Neutrophil (primary cell): ENCODE measurements at regions not wholly inside any gene's neighbourhood (a gene's known extent, or its start where the extent isn't known, plus 50 kb on each side); places are given as distances from the start of the nearest gene placed in this dataset.

Experiments used
- H3K27ac ChIP-seq: fragments of 200-600 bp; sonication (generic); 2 replicates; pipeline ENCODE4 v1.5.1; 2016; ENCODE audit warnings: mild to moderate bottlenecking, moderate library complexity
- H3K27me3 ChIP-seq: fragments of 200-600 bp; sonication (generic); 2 replicates; pipeline ENCODE4 v1.6.0; 2016; ENCODE audit warnings: mild to moderate bottlenecking
- H3K36me3 ChIP-seq: fragments of 200-600 bp; sonication (generic); 2 replicates; pipeline ENCODE4 v1.5.1; 2017
- H3K4me1 ChIP-seq, 2 experiments: fragments of 200-600 bp in 1 of 2; sonication (generic) in 1 of 2; 1 replicate in 1 of 2; 2 replicates in 1 of 2; pipeline versions ENCODE4 v1.5.1 to v1.6.1; 2013 to 2016; ENCODE audit warnings: low read depth in 1 of 2, low read length in 1 of 2, mild to moderate bottlenecking in 1 of 2, moderate library complexity in 1 of 2; ENCODE audit not compliant: control insufficient read depth in 1 of 2, insufficient read depth in 1 of 2
- H3K4me3 ChIP-seq, 2 experiments: fragments of 200-600 bp in 1 of 2; sonication (generic) in 1 of 2; 1 replicate in 1 of 2; 2 replicates in 1 of 2; pipeline ENCODE4 v1.5.1; 2013 to 2016; ENCODE audit warnings: low read depth in 1 of 2, low read length in 1 of 2, mild to moderate bottlenecking in 1 of 2, moderate library complexity in 1 of 2
- H3K9me3 ChIP-seq: fragments of 200-600 bp; sonication (generic); 2 replicates; pipeline ENCODE4 v1.5.1; 2016
- TF ChIP-seq, protein P1 (sequence below): fragments of 200-600 bp; sonication (generic); IDR thresholded peaks from 2 replicates; pipeline ENCODE4 v1.5.1; 2016; ENCODE audit warnings: antibody characterized with exemption

DNA sequence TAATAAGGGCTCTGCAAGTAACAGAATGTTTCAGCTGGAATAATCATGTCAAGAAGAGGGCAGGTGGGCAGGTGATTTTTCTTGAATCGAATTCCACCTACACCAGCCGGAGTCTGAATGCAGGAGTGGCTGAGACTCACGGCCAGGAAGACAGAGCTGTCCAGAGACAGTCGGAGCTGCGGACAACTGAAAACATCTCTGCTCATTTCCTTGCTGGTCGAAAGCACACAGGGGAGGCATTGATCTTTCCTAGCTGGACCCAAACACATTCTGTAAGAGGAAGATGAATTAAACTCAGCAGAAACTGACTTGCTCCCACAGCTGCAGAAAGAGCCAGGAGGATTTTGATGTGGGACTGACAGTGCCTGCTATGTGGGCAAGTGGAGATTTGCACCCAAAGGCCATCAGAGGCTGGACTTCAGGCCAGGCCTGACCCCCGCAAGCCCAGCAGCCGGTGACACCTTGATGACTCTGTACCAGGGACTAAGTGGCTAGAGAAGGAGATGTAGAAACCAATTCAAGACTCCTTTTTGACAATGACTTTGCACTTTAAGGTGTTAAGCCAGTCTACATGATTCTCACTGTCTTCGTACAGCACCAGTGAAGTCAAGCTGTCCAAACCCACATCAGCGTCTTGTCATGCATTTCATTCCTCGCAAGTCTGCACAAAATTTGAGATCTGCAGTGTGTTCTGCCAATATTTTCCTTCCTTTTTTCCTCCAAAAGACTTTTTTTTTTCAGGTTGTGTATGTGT is 169.4 kb downstream of the TEX36 start:
- H3K27me3 ChIP-seq: no peaks in the 10 kb centered on the region
- TF ChIP-seq, protein P1, sequence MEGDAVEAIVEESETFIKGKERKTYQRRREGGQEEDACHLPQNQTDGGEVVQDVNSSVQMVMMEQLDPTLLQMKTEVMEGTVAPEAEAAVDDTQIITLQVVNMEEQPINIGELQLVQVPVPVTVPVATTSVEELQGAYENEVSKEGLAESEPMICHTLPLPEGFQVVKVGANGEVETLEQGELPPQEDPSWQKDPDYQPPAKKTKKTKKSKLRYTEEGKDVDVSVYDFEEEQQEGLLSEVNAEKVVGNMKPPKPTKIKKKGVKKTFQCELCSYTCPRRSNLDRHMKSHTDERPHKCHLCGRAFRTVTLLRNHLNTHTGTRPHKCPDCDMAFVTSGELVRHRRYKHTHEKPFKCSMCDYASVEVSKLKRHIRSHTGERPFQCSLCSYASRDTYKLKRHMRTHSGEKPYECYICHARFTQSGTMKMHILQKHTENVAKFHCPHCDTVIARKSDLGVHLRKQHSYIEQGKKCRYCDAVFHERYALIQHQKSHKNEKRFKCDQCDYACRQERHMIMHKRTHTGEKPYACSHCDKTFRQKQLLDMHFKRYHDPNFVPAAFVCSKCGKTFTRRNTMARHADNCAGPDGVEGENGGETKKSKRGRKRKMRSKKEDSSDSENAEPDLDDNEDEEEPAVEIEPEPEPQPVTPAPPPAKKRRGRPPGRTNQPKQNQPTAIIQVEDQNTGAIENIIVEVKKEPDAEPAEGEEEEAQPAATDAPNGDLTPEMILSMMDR: no peak
- H3K27ac ChIP-seq: no peak overlapping the region
- no peaks in the 10 kb centered on the region for H3K4me1 ChIP-seq
- H3K4me3 ChIP-seq: no peak overlapping the region
- no peaks in the 10 kb centered on the region for H3K36me3 ChIP-seq
- no peaks in the 10 kb centered on the region for H3K9me3 ChIP-seq

DNA sequence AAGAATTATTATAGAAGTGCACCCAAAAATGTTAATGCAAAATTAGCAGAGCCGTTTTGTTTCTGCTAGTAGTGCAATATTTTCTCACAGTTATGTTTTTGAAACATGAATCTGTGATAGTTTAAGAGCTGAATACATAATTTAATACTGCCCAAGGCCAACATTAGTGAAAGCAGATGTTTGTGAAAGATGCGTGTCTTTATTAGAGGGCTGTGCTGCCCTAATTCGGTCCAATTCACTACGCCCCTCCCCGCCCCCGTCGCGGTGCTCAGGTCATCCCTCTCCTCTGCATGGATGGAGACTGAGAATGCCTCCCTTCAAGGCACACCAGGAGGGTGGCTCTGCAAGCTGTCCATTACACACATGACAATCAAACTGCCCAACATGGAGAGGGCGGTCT is 172.0 kb downstream of the TEX36 start:
- TF ChIP-seq, protein P1: no peak
- Histone ChIP-seq H3K27me3 (no peaks in the 10 kb centered on the region), H3K36me3 (no peaks in the 10 kb centered on the region), H3K27ac (no peak overlapping the region), H3K4me3 (no peak overlapping the region), H3K9me3 (no peaks in the 10 kb centered on the region), H3K4me1 (no peaks in the 10 kb centered on the region)

GRCh38 chr10:125505648-125506047 is 177.3 kb downstream of the TEX36 start:
- TF ChIP-seq, protein P1: no peak
- H3K9me3 ChIP-seq: no peaks in the 10 kb centered on the region

GRCh38 chr10:125502276-125502675 is 180.7 kb downstream of the TEX36 start:
- H3K9me3 ChIP-seq: no peaks in the 10 kb centered on the region
- H3K27ac ChIP-seq: no peak overlapping the region
- no peak overlapping the region for H3K4me3 ChIP-seq
- no peaks in the 10 kb centered on the region for H3K36me3 ChIP-seq
- TF ChIP-seq, protein P1: no peak
- H3K4me1 ChIP-seq: no peaks in the 10 kb centered on the region
- H3K27me3 ChIP-seq: no peaks in the 10 kb centered on the region

More at GRCh38 chr10:125505648-125506047, 177.3 kb downstream of the TEX36 start:
- H3K36me3 ChIP-seq: no peaks in the 10 kb centered on the region
- no peak overlapping the region for H3K4me3 ChIP-seq
- no peak overlapping the region for H3K27ac ChIP-seq
- H3K4me1 ChIP-seq: no peaks in the 10 kb centered on the region
- H3K27me3 ChIP-seq: no peaks in the 10 kb centered on the region

DNA sequence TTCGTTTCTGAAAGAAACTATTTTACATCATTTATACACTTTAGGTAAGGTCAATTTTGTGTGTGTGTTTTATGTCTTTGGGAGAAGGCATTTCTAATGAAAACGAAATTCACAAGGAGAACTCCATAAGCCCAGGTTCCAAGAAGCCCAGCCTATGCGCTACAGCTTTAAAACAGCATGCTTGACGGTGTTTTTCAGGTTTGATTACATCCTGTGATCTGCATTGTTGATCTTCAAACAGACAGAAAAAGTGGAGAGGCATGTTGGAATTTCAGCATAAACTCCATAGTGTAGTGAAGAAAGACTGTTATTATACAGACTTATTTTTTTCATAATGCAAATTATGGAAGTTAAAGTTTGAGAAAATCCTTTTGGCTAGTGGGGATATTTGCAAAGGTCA is 187.6 kb downstream of the TEX36 start:
- Histone ChIP-seq H3K4me1 (no peaks in the 10 kb centered on the region), H3K27ac (no peak overlapping the region), H3K36me3 (no peaks in the 10 kb centered on the region), H3K27me3 (no peaks in the 10 kb centered on the region), H3K9me3 (no peaks in the 10 kb centered on the region), H3K4me3 (no peak overlapping the region)
- TF ChIP-seq, protein P1: no peak
